H1 (cell line): ENCODE measurements at regions not wholly inside any gene's neighbourhood (a gene's known extent, or its start where the extent isn't known, plus 50 kb on each side); places are given as distances from the start of the nearest gene placed in this dataset.

ENCODE experiments used
- CTCF ChIA-PET: fragments of 300-600 bp; sonication (Branson Sonifier 250); formaldehyde crosslinking; loops from one replicate; lab custom pipeline; 2021; ENCODE audit not compliant: partially characterized antibody; lab: Charles Lee
- POLR2A ChIA-PET: fragments of 300-600 bp; sonication (Branson Sonifier 250); formaldehyde crosslinking; loops from one replicate; lab custom pipeline; 2021; ENCODE audit warnings: inconsistent platforms; ENCODE audit not compliant: partially characterized antibody; lab: Charles Lee
- DNase-seq, 2 experiments: peaks; one replicate each; pipeline versions ENCODE4 v3.0.0 to v3.0.0-alpha.2; 2010 to 2022; ENCODE audit warnings: low spot score in 2 of 2, low read depth in 1 of 2, mixed read lengths in 1 of 2
- FAIRE-seq: peaks from 2 replicates; lab custom pipeline; 2011; peaks lifted over from hg19 to GRCh38; lab: Jason Lieb, UNC
- H2AFZ ChIP-seq: 2 replicates; pipeline ENCODE4 v1.8.1; 2012; ENCODE audit warnings: low read length, inconsistent platforms
- H2AK5ac ChIP-seq: 2 replicates; pipeline ENCODE4 v1.6.1; 2013; ENCODE audit warnings: low read depth, low read length
- H2BK120ac ChIP-seq: replicated peaks from 2 replicates; pipeline ENCODE3; 2013; ENCODE audit warnings: low read depth, low read length, inconsistent platforms
- H2BK12ac ChIP-seq: 2 replicates; pipeline ENCODE4 v1.6.1; 2013; ENCODE audit warnings: low read depth, low read length
- H2BK15ac ChIP-seq: 2 replicates; pipeline ENCODE4 v1.6.1; 2013; ENCODE audit warnings: low read length
- H2BK20ac ChIP-seq: 2 replicates; pipeline ENCODE4 v1.6.1; 2013; ENCODE audit warnings: low read length
- H2BK5ac ChIP-seq: 2 replicates; pipeline ENCODE4 v1.6.1; 2013; ENCODE audit warnings: low read depth, low read length
- H3K14ac ChIP-seq: 2 replicates; pipeline ENCODE4 v1.6.1; 2013; ENCODE audit warnings: inconsistent platforms; ENCODE audit not compliant: insufficient read length
- H3K18ac ChIP-seq: 2 replicates; pipeline ENCODE4 v1.6.1; 2013; ENCODE audit warnings: low read length; ENCODE audit errors: extremely low read depth
- H3K23ac ChIP-seq: 2 replicates; pipeline ENCODE4 v1.6.1; 2013; ENCODE audit warnings: inconsistent platforms; ENCODE audit not compliant: insufficient read length
- H3K23me2 ChIP-seq: 2 replicates; pipeline ENCODE4 v1.6.1; 2013; ENCODE audit warnings: low read depth, low read length
- H3K27ac ChIP-seq: 2 replicates; pipeline ENCODE4 v1.6.1; 2011; ENCODE audit warnings: low read depth, low read length, inconsistent platforms
- H3K27me3 ChIP-seq, 4 experiments: replicated peaks in 1 of 4; 1 replicate in 1 of 4; 2 replicates in 3 of 4; pipeline versions ENCODE4 v1.6.1 to v1.8.1; 2011 to 2013; ENCODE audit warnings: low read length in 3 of 4, mild to moderate bottlenecking in 3 of 4, inconsistent platforms in 2 of 4, mixed read lengths in 2 of 4, moderate library complexity in 1 of 4; ENCODE audit not compliant: control insufficient read depth in 3 of 4, insufficient read depth in 3 of 4; ENCODE audit errors: extremely low read depth in 1 of 4
- H3K36me3 ChIP-seq, 4 experiments: 2 replicates each; pipeline versions ENCODE4 v1.6.1 to v1.8.1; 2011 to 2013; ENCODE audit warnings: mild to moderate bottlenecking in 4 of 4, low read length in 3 of 4, moderate library complexity in 2 of 4, control low read depth in 1 of 4, inconsistent platforms in 1 of 4; ENCODE audit not compliant: insufficient read depth in 4 of 4, control insufficient read depth in 2 of 4
- H3K4ac ChIP-seq: replicated peaks from 2 replicates; pipeline ENCODE3; 2013; ENCODE audit warnings: low read length, low read depth, mixed read lengths, inconsistent platforms; ENCODE audit not compliant: insufficient read length
- H3K4me1 ChIP-seq, 4 experiments: replicated peaks in 1 of 4; 1 replicate in 1 of 4; 2 replicates in 3 of 4; pipeline versions ENCODE4 v1.6.1 to v1.8.1; 2011 to 2013; ENCODE audit warnings: low read length in 3 of 4, inconsistent platforms in 2 of 4, mixed read lengths in 1 of 4; ENCODE audit not compliant: insufficient read depth in 4 of 4, control insufficient read depth in 3 of 4
- H3K4me2 ChIP-seq, 2 experiments: 2 replicates each; pipeline versions ENCODE4 v1.6.1 to v1.8.1; 2011 to 2013; ENCODE audit warnings: low read depth in 2 of 2, low read length in 2 of 2, control low read depth in 1 of 2, inconsistent platforms in 1 of 2, mild to moderate bottlenecking in 1 of 2; ENCODE audit not compliant: insufficient read depth in 1 of 2
- H3K4me3 ChIP-seq, 4 experiments: fragments of 200-600, 300-600 bp in 1 of 4; sonication (generic), shearing (Covaris generic), sonication (Bioruptor Twin) in 1 of 4; 2 replicates each; pipeline versions ENCODE4 v1.5.1 to v1.8.1; 2011 to 2016; ENCODE audit warnings: low read length in 4 of 4, low read depth in 3 of 4, control low read depth in 2 of 4, inconsistent platforms in 2 of 4, mild to moderate bottlenecking in 2 of 4, mixed read lengths in 1 of 4, moderate library complexity in 1 of 4; ENCODE audit not compliant: insufficient read depth in 2 of 4; ENCODE audit errors: extremely low read depth in 1 of 4
- H3K56ac ChIP-seq: replicated peaks from 2 replicates; pipeline ENCODE3; 2013; ENCODE audit warnings: low read depth, mild to moderate bottlenecking, mixed read lengths, low read length, inconsistent platforms; ENCODE audit not compliant: insufficient read length
- H3K79me1 ChIP-seq: 2 replicates; pipeline ENCODE4 v1.6.1; 2013; ENCODE audit warnings: low read depth, low read length, control low read depth
- H3K79me2 ChIP-seq, 2 experiments: 2 replicates each; pipeline versions ENCODE4 v1.6.1 to v1.8.1; 2012 to 2013; ENCODE audit warnings: low read length in 2 of 2, mild to moderate bottlenecking in 2 of 2, inconsistent platforms in 1 of 2; ENCODE audit not compliant: insufficient read depth in 2 of 2, control insufficient read depth in 1 of 2
- H3K9ac ChIP-seq, 4 experiments: replicated peaks in 1 of 4; 1 replicate in 1 of 4; 2 replicates in 3 of 4; pipeline versions ENCODE4 v1.6.1 to v1.8.1; 2011 to 2013; ENCODE audit warnings: low read depth in 3 of 4, low read length in 3 of 4, control low read depth in 2 of 4, mild to moderate bottlenecking in 2 of 4, moderate library complexity in 2 of 4, inconsistent platforms in 1 of 4; ENCODE audit errors: extremely low read depth in 1 of 4
- H3K9me3 ChIP-seq, 2 experiments: 2 replicates each; pipeline versions ENCODE4 v1.6.1 to v1.8.1; 2012 to 2013; ENCODE audit warnings: mild to moderate bottlenecking in 2 of 2, moderate library complexity in 2 of 2, control low read depth in 1 of 2, inconsistent platforms in 1 of 2, low read depth in 1 of 2, low read length in 1 of 2, mixed read lengths in 1 of 2; ENCODE audit not compliant: insufficient read depth in 2 of 2
- H4K20me1 ChIP-seq, 2 experiments: replicated peaks in 1 of 2; 2 replicates each; pipeline versions ENCODE3 to v1.8.1; 2011 to 2013; ENCODE audit warnings: inconsistent platforms in 2 of 2, low read length in 2 of 2, mild to moderate bottlenecking in 1 of 2; ENCODE audit not compliant: insufficient read depth in 2 of 2, control insufficient read depth in 1 of 2
- H4K5ac ChIP-seq: 2 replicates; pipeline ENCODE4 v1.6.1; 2013; ENCODE audit warnings: low read length, low read depth, mixed read lengths, inconsistent platforms; ENCODE audit not compliant: insufficient read length
- H4K8ac ChIP-seq: 2 replicates; pipeline ENCODE4 v1.8.0; 2013; ENCODE audit warnings: mild to moderate bottlenecking, moderate library complexity, low read length, inconsistent platforms; ENCODE audit not compliant: insufficient read depth; ENCODE audit errors: extremely low read depth
- H4K91ac ChIP-seq: replicated peaks from 2 replicates; pipeline ENCODE3; 2013; ENCODE audit warnings: low read length, mixed read lengths, inconsistent platforms; ENCODE audit not compliant: insufficient read length
- WGBS, 2 experiments: shearing (Covaris generic) in 1 of 2; methylation state at CpG; one replicate each; pipeline versions ENCODE4 v1.1.6 to v1.1.7; 2013 to 2015; ENCODE audit warnings: low lambda C conversion rate in 2 of 2, mixed read lengths in 2 of 2, inconsistent platforms in 1 of 2, low coverage in 1 of 2, missing lambda C conversion rate in 1 of 2; ENCODE audit not compliant: insufficient replicate concordance in 2 of 2, insufficient coverage in 1 of 2, insufficient read length in 1 of 2; ENCODE audit errors: extremely low coverage in 1 of 2, missing lambda C conversion rate in 1 of 2; 5-methylcytosine and 5-hydroxymethylcytosine counted together

DNA sequence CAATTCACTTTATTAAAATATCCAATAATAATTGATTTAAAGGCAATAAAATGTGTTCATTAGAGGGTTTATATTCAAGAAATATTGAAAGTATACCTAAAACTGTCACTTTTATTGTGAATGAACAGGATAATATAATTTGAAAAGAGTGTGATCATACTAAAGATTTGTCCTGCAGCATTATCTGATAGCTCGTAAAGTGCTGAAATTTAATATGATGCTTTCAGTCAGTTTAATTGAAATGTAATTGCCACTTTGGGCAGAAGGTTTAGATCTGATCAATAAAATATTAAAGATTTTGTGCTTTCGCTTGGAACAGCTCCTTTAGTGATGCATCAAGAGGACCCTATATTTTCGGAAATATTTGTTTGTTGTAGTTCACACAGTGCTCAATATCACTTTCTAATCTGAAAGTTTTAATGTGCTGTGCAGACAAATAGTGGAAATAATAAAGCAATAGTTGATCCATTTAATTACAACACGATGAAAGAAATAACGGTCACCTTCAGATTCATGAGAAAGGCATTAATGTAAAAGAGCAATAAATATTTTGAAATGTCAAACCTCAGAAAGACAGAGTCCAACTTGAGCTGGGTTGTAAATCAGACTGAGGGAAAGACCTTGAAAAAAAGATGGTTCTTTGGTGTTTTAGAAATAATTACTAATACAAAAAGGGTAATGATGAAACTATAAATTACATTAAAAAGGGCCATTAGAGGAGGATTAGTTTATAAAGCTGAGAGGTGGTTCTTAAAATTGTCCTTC, 129.7 kb upstream of the MEIS2 start:
- H2AFZ ChIP-seq = no peak overlapping the region
- no peaks in the 10 kb centered on the region; the same call in 1 of the 2 replicates for H3K23me2 ChIP-seq
- H3K36me3 ChIP-seq = no peaks in the 10 kb centered on the region
- H2BK120ac ChIP-seq = no peak overlapping the region
- no peaks in the 10 kb centered on the region for H3K27me3 ChIP-seq
- CTCF ChIA-PET = interaction anchor here (0.5 to 1.0 kb wide), 2 partner anchors 11 to 501 kb away, joined by 3 to 4 read pairs; no protein-coding TSS in a partner anchor
- H4K20me1 ChIP-seq = no peaks in the 10 kb centered on the region
- H3K4me3 ChIP-seq = no peak overlapping the region
- H3K4ac ChIP-seq = no peak overlapping the region
- H2AK5ac ChIP-seq = no peak overlapping the region
- no peak overlapping the region for H3K27ac ChIP-seq
- H2BK15ac ChIP-seq = no peak overlapping the region
- no peak overlapping the region for H2BK5ac ChIP-seq
- no peak overlapping the region for H3K56ac ChIP-seq
- H4K5ac ChIP-seq = no peak overlapping the region
- H3K79me2 ChIP-seq = no peaks in the 10 kb centered on the region
- no peak overlapping the region for H3K23ac ChIP-seq
- no peaks in the 10 kb centered on the region for H3K9me3 ChIP-seq
- H3K14ac ChIP-seq = no peak overlapping the region
- WGBS, 2 experiments = 86% methylated on average over 5 of the region's 5 CpGs; no CpG with 5 or more reads in 1 of the 2 experiments
- no peak overlapping the region for H3K9ac ChIP-seq
- H3K4me1 ChIP-seq = no peaks in the 10 kb centered on the region
- no peak for DNase-seq
- POLR2A ChIA-PET = no interaction called here
- no peak overlapping the region for H2BK20ac ChIP-seq
- no peak overlapping the region for H3K4me2 ChIP-seq
- H3K18ac ChIP-seq = no peak overlapping the region
- no peak overlapping the region for H2BK12ac ChIP-seq
- no peak overlapping the region for H4K8ac ChIP-seq
- FAIRE-seq = no peak
- H4K91ac ChIP-seq = no peak overlapping the region
- no peaks in the 10 kb centered on the region for H3K79me1 ChIP-seq
